Muscle of arm (tissue), 1 donor: ENCODE measurements at regions not wholly inside any gene's neighbourhood (a gene's known extent, or its start where the extent isn't known, plus 50 kb on each side); places are given as distances from the start of the nearest gene placed in this dataset.
A peak's percentile ranks its signal among the peaks of the same experiment; 100 is the strongest.

Experiments used
- DNase-seq: peaks from one replicate; pipeline ENCODE4 v3.0.0-alpha.2; 2013

DNA sequence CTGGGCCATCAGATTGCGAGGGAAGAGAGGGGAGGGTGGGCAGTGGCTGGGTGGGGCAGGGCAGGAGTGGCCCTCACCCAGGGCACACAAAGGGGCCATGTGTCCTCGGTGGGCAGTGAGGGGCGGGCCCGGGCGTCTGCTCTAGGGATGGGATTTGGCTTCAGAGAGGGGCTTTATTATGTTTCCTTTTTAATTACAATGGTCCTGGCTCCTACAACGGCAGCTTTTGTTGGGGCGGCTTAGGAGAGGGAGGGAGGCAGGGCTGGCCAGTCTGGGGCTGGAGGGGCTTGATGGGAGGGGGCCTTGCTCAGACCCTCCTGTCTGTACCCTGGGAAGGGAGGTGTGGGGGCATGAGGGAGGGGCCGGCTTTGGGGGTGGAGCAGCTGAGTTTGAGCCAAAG lies 102.8 kb upstream of the WNT4 start:
- DNase-seq = no peak

DNA sequence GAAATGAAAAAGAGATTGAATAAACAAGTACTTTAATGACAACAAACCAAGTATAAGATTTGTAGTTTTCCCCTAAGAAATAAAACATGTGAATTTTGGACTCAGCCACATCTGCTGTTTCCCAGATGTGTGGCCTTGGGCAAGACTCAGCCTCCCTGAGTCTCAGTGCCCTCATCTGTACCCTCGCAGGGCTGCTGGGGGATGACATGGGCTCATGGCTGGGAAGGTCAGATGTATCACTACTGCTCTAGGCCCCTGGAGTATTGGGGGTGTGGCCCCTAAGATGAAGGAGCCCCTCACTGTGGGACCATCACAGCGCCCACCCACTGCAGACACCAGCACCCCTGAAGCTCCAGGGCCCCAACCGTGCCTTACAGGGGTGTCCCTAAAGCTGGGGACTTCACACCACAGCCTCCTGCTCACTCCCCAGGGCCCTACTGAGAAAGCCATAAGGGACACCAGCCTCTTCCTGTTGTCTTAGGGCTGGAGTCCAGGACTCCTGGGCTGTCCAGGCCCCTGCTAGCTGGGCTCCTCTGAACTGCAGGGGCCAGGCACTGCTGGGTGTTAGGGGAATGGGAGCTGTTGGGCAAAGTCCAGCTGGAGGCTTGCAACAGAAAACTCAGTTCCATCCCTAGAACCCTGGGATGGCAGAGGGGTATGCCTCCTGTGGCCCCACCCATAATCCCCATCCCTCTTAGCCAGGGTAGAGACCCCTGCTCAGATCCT lies 104.0 kb upstream of the WNT4 start:
- no peak for DNase-seq

DNA sequence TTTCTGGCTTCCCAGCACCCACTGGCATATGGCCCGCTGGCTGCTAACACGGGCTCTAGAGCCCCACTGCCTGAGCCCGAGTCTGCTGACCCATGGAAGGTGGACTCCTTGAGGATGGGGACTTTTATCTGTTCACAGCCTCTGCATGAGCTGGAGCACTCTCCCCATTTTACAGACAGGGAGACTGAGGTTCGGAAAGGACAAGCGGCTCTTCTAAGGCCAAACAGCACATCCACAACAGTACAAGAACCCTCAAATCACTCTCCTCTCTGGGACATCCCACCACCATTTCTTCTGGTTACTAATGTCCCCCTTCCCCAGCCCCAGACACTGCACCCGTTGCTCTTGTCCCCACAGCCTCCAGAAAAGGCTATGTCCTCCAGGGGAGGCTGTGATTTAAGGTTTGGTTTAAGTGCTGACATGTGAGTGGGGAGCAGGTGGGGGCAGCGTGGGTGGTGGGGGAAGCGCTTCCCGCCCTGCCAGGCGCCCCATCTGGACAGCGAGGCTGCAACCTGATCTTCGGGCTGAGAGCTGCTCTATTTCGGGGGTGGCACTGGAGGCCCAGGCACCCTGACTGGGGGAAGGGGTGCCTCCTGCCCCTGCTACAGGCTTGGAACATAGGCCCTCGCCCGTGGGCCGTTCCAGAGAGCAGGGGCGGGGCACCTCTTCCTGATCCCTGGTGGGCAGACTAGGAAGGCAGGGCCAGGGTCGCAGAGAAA lies 104.8 kb upstream of the WNT4 start:
- no peak for DNase-seq

DNA sequence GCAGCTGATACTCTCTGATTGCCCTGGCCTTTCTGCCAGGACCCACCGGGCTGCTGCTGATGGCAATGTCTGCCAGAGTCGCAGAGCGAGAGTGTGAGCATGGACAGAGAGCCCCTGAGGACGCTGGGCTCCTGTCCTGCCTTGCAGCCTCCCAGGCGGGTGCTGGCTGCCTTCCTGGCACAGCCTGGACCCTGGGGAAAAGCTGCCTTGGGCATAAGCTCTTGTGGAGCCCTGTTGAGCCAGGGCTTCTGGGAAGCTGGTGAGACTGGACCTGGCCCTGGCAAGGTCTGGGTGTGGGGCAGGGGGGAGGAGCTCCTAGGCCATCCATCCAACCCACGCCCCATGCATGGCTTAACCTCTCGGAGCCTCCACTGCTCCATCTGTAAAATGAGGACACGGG lies 105.8 kb upstream of the WNT4 start:
- no peak for DNase-seq

DNA sequence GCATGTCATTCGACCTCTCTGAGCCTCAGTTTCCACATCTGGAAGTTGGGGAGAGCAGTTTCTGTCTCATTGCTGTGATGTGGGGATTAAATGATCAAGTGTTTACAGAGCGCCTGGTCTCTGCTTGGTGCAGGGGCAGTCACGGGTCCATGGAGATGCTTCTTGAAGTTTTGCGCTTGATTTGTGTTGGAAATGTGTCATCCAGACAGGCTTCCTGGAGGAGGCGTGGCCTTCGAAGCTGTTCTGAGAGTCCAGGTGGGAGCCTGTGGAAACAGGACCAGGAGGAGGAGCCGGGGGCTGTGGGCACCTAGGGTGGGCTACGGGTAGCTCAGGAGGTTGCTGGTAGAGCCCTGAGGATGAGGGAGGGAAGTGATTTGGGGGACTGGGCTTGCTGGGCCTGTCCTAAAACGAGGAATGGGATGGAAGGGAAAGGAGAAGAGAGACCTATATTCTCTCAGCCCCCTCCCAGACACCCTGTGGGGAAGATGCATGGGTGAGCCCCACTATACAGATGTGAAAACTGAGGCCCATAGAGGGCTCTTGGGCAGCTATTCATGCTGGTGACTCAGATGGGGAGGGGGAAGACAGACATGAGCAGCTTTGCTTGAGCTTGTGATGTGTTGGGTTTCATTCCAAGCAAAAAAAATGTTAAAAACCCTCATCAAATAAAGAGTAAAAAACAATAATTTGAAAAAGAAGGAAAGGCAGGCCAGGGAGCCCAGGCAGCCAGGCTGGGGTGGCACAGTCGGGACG lies 107.2 kb upstream of the WNT4 start:
- DNase-seq = no peak

DNA sequence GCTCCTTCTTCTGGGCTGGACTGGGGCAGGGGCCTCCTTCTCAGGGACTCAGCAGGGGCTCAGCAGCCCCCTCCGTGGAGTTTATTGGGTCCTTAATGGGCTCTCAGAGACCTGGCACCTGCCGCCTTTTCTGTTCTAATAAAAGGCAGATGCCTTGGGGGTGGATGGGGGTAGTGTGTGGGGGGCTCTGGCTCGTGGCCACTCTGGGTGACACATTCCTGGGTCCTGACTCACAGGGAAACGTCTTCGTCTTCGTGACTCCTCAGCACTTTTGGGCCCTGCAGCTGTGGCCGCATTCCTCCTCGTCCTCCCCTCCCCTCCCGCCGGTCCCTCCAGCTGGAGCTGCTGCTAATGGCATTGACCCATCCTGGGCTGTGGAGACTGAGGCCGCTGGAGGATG lies 107.8 kb upstream of the WNT4 start:
- peak; percentile 21 for DNase-seq

DNA sequence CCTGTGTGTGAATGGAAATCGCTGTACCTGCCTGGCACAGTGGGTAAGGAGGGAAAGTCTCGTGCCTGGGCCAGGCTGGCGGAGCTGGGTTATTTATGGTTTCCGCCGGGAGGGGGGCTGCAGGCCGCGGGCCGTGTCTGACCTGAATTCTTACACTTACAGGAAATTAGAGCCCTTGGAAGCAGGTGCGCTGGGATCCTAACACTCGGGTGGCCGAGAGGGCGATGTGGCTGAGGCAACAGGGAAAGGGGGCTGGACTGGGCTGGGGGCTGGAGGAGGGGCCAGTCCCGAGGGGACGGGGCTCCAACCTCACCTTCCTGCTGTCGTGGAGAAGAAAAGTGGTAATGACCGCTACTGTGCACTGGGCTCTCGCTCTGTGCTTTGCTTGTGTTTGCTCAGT lies 109.4 kb upstream of the WNT4 start:
- no peak for DNase-seq

DNA sequence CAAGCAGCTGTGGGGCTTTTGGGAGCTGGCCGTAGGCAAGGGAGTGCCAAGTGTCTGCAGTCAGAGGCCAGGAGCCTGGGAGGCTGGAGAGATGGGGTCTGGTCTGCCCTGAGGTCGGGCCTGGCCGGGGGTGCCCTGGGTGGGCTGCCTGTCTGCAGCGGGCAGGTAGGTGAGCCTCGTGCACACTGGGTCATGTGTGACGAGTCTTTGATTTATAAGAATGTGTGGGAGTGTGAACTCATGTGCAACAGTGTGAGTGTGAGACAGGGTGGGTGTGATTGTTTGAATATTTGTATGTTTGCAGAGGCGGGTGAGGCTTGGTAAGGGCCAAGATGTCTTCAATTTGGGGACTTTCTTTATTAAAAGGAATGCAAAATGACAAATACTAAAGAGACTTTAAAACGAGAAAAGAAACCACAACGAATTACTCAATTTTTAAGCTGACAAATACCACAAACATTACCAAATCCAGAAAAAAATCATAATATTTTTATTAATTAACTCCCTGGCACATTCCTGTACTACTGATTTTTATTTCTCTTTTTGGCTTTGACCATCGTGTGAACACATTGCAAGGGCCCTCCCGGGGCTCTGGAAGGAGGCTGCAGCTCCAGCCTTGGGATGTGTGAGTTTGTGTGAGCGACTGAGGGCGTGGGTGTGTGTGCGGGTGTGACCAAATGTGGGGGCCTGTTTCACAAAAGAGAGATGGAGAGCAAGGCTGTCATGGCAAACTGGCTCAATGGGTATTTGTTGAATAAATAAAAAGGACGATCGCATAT lies 110.3 kb upstream of the WNT4 start:
- DNase-seq = no peak

DNA sequence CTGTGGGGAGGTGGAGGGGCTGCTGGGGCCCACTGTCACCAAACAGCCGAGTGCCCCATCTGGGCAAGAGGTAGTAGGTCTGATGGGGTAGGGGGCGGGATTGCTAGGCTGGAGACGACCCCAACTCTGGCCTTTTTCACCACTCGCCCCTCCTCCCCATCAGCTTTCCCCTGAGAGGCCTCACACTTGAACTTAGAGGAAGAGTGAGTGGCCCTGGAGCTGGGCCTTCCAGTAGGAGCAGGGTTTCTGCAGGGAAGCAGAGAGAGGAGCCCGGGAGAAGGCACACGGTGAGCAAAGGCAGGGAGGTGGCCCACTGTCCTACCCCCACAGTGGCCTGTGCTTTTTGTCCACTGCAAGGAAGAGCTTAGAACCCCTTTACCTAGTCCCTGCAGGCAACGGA lies 111.9 kb upstream of the WNT4 start:
- no peak for DNase-seq

DNA sequence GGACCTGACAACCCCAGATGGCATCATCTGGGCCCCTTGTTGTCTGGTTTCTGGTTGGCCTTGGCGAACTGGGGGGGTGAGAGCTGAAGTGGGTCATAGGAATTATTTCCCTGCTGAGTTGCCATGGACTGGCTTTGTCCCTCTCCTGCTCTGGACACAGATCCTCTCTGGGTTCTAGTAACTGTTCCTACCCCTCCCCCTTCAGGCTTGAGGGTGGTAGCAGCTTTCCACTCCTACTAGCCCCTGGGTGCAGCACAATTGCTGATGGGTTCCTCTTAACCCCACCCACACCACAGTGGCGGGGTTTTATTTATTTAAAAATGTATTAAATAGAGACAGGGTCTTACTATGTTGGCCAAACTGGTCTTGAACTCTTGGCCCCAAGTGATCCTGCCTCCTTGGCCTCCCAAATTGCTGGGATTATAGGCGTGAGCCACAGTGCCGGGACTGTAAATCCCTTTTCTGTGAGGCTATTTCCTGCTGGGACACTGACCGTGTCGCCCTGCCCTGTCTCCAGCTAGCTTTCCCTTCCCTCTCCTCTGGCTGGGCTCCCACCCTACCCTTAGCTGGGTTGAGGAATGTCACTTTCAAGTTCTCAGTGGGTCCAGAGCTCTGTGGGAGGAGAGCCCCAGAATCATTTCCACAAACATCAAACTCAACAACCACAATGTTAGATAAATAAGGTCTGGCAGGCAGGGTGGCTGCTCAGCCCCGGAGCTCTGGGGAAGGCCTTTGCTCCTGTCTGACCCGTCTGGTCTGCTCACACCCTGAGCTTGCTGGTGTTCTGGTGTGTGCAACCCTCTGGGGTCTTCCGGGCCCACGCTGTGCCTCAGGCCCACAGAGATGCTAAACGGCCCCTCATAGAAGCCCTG lies 112.7 kb upstream of the WNT4 start:
- no peak for DNase-seq

DNA sequence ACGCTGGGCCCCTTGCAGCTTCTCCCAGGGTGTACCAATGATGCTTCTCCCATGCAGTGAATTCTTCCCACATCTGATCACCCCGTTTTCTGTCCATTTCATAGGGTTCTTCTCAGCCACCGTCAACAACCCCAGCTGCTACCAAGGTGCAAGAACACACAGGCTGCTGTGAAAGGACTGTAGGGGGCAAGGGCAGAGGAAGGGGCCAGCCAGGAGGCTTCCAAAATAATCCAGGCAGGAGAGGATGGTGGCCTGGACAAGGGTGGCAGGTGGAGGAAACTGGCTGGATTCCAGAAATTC lies 113.3 kb upstream of the WNT4 start:
- no peak for DNase-seq

DNA sequence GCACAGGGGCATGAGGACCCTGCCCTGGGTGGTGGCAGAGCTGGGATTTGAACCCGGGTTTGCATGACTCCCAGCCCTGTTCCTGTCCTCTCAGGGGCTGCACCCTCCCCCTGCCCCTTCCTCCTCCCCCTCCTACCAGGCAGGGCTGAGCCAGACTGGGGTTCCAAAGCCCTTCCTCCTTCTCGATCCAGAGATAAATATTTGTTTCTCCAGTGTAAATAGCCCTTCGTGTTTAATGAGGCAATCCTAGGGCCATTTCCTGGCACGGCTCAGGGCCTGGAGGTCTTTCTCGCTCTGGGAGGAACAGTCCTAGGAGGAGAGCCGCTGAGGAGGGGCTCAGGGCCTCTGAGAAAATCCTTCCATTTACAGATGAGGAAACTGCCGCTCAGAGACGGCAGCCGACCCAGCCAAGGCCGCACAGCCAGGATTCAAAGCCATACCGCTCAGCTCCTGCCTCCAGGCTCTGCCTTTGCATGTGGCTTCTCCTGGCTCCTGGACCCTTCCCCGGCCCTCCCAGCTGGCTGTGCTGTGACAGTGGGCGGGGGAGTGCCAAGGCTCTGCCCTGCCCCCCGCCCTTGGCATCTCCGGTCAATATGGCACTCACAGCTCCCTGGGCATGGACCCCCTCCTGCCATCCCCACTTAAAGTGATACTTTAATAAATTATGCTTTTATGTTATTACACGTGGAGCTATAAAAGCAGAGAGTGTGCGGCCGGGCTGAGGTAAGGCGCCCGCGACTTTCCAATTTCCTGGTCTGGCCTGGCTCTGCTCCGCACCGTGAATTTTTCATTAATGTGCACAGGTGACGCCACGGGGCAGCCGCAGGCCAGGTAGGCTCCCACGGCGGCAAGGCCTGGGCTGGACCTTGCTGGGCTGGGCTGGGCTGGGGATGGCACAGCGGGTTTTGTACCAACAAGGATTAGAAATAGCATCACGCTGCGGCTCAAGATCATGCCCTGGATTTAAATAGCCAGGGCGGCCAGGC lies 114.7 kb upstream of the WNT4 start:
- DNase-seq = no peak

DNA sequence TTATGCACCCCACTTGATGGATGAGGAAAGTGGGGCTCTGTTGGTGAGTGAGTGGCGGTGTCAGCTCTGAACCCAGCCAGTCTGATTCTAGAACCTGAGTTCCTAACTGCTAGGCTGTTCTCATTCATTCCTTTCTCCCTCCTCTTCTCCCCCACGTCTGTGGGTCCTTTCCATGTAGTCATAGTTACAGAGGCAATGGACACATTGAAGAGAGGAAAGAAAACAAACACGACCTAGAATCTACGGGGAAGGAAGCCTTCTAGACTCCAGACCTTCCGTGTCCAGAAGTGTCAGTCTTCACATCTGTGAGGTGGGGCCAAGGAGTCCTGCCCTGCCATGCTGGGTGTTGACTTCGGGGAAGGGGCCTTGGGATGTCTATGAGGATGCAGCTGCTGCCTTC lies 115.8 kb upstream of the WNT4 start:
- DNase-seq = no peak

DNA sequence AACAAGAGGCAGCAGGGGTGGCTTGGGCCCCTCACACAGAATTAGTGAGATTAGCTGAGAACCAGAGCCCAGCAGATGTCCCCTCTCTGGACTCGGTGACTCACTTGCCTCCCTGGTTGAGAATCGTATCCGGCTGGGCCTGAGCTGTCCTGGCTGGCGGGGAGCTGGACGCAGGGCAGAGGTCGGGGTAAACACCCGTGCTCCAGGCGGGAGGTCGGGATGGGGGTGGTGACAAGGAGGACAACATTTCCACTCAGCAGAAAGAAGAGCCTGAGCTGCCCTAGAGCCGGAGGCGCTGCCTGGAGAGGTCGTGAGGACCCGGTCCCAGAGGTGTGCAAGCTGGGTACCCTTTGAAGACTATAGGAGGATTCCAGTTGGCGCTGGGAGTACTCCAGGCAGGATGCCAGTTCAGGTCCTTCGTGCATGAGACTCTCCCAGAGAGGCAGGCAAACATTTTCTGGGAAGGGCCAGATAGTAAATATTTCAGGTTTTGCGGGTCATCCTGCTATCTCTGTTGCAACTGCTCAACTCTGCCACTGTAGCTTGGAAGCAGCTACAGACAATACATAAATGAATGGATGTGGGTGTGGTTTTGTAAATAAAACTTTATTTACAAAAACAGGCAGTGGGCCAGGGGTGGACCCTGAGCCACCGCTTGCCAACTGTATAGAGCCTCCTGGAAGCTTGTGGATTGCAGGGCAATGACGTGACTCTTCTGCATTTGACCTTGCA lies 116.8 kb upstream of the WNT4 start:
- DNase-seq = no peak

DNA sequence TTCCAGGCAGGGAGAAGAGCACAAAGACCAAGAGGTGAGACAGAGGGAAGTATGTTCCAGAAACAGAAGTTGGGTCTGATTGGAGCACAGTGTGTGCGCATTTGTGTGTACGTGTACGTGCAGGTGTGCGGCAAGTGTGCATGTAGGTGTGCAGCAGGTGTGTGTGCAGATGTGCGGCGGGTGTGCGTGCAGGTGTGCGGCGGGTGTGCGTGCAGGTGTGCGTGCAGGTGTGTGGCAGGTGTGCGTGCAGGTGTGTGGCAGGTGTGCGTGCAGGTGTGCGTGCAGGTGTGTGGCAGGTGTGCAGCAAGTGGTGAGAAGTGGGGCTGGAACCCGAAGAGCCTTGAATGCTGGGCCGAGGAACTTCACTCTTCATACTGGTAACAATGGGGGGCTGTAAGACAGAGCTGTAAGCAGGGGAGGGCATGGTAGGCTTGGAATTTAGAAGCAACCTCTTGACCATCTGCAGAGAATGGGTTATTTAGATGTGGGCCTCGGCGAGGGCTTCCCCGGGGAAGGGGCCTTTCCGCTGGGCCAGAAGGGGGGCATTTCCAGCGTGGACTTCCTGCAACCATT lies 118.0 kb upstream of the WNT4 start:
- DNase-seq = no peak

DNA sequence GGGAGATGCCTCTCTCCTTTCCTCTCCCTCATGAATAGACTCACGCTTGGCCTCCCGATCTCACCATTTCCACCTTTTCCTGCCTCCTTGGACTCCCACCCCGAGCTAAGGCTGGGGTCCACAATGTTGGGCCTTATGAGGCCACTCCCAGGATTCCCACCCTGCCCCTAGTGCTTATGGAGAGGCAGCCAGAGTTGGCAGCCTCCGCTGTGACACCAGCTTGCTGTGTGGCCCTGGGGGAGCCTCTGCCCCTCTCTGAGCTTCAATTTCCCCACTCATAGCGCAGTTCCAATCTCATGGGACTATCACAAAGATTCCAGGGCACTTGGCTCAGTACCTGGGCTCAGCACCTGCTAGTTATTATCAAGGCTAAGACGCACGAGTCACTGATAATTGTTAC lies 118.7 kb upstream of the WNT4 start:
- DNase-seq = no peak

DNA sequence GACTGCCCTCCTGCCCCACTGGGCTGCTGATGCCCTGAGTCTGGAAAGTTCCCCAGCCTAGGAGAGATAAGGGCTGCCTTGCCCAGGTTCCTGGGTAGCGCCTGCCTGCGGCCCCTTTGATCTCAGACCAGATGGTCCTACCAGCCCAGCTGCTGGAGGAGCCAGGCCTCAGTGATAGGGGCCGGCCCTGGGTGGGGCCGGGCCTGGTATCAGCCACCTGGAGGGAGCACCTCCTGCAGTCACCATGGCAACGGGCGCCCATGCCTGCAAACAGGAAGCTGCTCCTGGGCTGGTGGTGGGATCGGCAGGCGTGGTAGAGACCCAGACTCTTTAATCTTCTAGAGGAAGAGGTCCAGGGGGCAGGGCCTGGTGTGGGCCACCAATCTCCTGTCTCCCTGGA lies 119.7 kb upstream of the WNT4 start:
- DNase-seq = no peak

DNA sequence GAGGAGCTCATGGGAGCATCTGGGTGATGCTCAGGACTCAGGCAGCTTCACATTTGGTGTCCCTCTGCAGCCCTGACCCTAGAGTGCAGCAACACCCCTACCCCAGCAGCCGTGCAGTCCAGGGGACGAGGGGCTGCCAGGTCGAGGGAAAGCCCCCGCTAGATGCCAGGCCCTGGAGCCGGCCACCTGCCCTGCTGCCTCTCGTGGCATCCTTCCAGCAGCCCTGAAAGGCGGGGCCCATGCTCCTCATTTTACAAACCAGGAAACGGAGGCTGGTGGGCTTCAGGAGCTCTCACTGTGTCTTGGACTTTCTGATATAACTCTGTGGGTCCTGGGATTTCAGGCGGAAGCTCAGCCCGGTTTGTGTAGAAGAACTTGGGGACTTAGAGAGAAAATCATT lies 120.5 kb upstream of the WNT4 start:
- no peak for DNase-seq
